ENCODE measurements at regions not wholly inside any gene's neighbourhood (a gene's known extent, or its start where the extent isn't known, plus 50 kb on each side); places are given as distances from the start of the nearest gene placed in this dataset.

DNA sequence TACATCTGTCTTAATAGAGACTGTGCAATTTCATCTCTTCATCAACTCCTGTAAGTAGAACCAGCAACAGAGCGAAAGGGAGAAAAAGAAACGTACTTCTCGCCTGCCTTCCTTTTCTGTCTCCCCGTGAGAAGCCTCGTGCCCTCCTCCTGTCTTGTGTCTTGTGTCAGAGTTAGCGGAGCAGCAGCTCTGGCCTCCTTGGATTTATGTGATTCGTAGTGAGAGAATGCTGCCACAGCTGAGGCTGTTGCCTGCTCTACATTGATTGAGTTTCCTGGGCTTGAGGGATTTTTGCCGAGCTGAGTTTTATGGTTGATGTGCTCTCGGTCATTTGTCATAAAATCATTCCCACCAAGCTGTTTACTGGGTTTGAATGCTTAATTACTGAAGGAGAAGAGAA is 579.1 kb upstream of the RBFOX1 start:
- TF ChIP-seq ZNF19 (tag by site-specific recombination; IDR thresholded peaks at IDR 0.05; ENCODE audit: low read depth) (no peak), ZNF24 (tag by site-specific recombination; IDR thresholded peaks at IDR 0.05) (no peak), REPIN1 (tag by site-specific recombination; IDR thresholded peaks at IDR 0.05; ENCODE audit: low read depth) (no peak)
- TF ChIP-seq, protein P1, sequence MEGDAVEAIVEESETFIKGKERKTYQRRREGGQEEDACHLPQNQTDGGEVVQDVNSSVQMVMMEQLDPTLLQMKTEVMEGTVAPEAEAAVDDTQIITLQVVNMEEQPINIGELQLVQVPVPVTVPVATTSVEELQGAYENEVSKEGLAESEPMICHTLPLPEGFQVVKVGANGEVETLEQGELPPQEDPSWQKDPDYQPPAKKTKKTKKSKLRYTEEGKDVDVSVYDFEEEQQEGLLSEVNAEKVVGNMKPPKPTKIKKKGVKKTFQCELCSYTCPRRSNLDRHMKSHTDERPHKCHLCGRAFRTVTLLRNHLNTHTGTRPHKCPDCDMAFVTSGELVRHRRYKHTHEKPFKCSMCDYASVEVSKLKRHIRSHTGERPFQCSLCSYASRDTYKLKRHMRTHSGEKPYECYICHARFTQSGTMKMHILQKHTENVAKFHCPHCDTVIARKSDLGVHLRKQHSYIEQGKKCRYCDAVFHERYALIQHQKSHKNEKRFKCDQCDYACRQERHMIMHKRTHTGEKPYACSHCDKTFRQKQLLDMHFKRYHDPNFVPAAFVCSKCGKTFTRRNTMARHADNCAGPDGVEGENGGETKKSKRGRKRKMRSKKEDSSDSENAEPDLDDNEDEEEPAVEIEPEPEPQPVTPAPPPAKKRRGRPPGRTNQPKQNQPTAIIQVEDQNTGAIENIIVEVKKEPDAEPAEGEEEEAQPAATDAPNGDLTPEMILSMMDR (tag by site-specific recombination; IDR thresholded peaks at IDR 0.05) = no peak
- TF ChIP-seq, protein P2, sequence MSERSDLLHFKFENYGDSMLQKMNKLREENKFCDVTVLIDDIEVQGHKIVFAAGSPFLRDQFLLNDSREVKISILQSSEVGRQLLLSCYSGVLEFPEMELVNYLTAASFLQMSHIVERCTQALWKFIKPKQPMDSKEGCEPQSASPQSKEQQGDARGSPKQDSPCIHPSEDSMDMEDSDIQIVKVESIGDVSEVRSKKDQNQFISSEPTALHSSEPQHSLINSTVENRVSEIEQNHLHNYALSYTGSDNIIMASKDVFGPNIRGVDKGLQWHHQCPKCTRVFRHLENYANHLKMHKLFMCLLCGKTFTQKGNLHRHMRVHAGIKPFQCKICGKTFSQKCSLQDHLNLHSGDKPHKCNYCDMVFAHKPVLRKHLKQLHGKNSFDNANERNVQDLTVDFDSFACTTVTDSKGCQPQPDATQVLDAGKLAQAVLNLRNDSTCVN (tag by site-specific recombination; optimal IDR thresholded peaks at IDR 0.05) = no peak

Data from HEK293 (cell line).